ENCODE measurements at regions not wholly inside any gene's neighbourhood (a gene's known extent, or its start where the extent isn't known, plus 50 kb on each side); places are given as distances from the start of the nearest gene placed in this dataset.

DNA sequence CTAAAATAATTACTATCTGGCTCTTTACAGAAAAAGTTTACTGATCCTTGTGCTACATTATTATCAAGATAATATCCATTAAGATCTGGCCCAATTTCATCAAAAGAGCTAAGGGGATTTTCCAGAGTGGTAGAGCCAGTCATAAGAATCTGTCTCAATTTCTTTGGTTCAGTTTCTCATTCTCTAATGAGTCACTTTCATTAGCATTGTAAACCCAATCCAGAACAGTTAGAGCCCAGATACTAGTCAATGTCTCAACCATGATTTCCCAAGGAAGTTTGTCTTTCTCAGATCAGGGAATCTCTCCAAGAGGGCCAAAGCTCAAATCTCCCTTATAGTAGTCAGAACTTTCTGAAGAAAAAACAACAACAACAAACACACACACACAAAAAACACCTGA is 131.1 kb upstream of the PPP2R3A start (continued):
- TF ChIP-seq, protein P1, sequence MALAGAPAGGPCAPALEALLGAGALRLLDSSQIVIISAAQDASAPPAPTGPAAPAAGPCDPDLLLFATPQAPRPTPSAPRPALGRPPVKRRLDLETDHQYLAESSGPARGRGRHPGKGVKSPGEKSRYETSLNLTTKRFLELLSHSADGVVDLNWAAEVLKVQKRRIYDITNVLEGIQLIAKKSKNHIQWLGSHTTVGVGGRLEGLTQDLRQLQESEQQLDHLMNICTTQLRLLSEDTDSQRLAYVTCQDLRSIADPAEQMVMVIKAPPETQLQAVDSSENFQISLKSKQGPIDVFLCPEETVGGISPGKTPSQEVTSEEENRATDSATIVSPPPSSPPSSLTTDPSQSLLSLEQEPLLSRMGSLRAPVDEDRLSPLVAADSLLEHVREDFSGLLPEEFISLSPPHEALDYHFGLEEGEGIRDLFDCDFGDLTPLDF (CRISPR knock-in tag; IDR thresholded peaks at IDR 0.05): no peak
- TF ChIP-seq ZNF830 (CRISPR knock-in tag; IDR thresholded peaks at IDR 0.05) (no peak), TCF3 (CRISPR knock-in tag; IDR thresholded peaks at IDR 0.05) (no peak)
- TF ChIP-seq, protein P2, sequence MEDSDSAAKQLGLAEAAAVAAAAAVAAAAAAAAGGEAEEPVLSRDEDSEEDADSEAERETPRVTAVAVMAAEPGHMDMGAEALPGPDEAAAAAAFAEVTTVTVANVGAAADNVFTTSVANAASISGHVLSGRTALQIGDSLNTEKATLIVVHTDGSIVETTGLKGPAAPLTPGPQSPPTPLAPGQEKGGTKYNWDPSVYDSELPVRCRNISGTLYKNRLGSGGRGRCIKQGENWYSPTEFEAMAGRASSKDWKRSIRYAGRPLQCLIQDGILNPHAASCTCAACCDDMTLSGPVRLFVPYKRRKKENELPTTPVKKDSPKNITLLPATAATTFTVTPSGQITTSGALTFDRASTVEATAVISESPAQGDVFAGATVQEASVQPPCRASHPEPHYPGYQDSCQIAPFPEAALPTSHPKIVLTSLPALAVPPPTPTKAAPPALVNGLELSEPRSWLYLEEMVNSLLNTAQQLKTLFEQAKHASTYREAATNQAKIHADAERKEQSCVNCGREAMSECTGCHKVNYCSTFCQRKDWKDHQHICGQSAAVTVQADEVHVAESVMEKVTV (CRISPR knock-in tag; IDR thresholded peaks at IDR 0.05): no peak

DNA sequence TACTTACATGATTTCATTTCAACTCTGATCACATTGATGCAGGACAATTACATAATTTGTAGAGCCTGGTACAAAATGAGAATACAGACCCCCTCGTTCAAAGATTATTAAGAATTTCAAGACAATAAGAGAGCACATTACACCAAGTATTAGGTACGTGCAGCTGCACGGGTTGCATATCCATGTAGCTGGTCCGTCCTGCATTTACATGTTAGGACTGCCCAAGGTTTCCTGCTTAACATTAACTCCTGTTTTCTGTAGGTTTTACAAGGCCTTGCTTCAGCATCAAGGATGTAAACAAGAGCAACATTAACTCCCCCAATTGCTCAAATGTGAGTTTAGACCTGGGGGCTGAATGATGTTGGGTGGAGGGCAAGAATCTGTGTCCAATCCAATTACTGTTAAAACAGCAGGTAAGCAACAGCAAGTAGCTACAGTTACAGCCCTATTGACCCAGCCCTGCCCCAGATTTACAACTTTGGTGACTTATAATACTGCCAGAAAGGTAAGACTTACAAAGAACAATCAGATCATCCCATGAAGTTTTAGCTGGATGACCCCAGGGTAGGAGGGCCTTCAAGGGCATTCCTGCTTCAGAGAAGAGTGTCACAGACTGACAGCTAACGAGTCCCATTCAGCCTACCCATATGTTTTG is 127.4 kb upstream of the PPP2R3A start:
- no peak overlapping the region for H2AFZ ChIP-seq (ENCODE audit: low read depth, low read length)
- no peaks in the 10 kb centered on the region for H3K9me1 ChIP-seq (ENCODE audit: control insufficient read depth, insufficient read depth, low read length)
- H3K9me3 ChIP-seq (replicated peaks; ENCODE audit: control insufficient read depth, insufficient read depth, low read depth, low read length): no peaks in the 10 kb centered on the region
- ChIA-PET POLR2A (interaction anchor here (0.5 kb wide), 2 partner anchors 109 to 233 kb away, joined by 3 read pairs; no protein-coding TSS in a partner anchor), CTCF (ENCODE audit: low intra/inter-chr PET ratio) (no interaction called here)
- BruUV-seq (replicated peaks): no TSS peak
- 0% methylated on average over 5 of the region's 5 CpGs for WGBS (ENCODE audit: insufficient coverage, low coverage, missing lambda C conversion rate)
- H3K79me2 ChIP-seq (ENCODE audit: control insufficient read depth, insufficient read depth, low read length): no peaks in the 10 kb centered on the region
- DNase-seq (ENCODE audit: extremely low read depth in 1 of 4, low spot score in 3 of 4): no peak
- no peak overlapping the region for H3K27ac ChIP-seq (ENCODE audit: extremely low read depth, low read depth, low read length)
- no peak overlapping the region for H3K4me2 ChIP-seq (ENCODE audit: insufficient read depth, low read length)
- H3K27me3 ChIP-seq (ENCODE audit: control insufficient read depth in 2 of 2, insufficient read depth in 2 of 2, low read length in 2 of 2): no peaks in the 10 kb centered on the region
- H3K36me3 ChIP-seq (ENCODE audit: control insufficient read depth, insufficient read depth, low read length): no peaks in the 10 kb centered on the region
- no peaks in the 10 kb centered on the region for H3K4me1 ChIP-seq (replicated peaks in 1 of 2; ENCODE audit: control insufficient read depth in 2 of 2, insufficient read depth in 2 of 2, low read length in 2 of 2)
- ATAC-seq: no peak
- in situ Hi-C loops (cut with MboI) (no loop called here), intact Hi-C loops (cut with micrococcal nuclease) (no loop called here)
- no peak overlapping the region for H3K9ac ChIP-seq (ENCODE audit: insufficient read depth in 1 of 2, low read depth in 2 of 2, low read length in 2 of 2)
- no peaks in the 10 kb centered on the region for H4K20me1 ChIP-seq (replicated peaks; ENCODE audit: control insufficient read depth, insufficient read depth, low read length)
- H3K4me3 ChIP-seq: no peak overlapping the region
- FAIRE-seq: no peak
- TF ChIP-seq SMAD2 (IDR thresholded peaks at IDR 0.05; ENCODE audit: low read depth, low read length) (no peak), RHOXF2B (CRISPR knock-in tag; conservative IDR thresholded peaks at IDR 0.05) (no peak), BHLHE40 (IDR thresholded peaks at IDR 0.05; ENCODE audit: low read length) (no peak), NCOA6 (IDR thresholded peaks at IDR 0.05) (no peak), GTF2F1 (IDR thresholded peaks at IDR 0.05; ENCODE audit: low read depth, low read length) (no peak), ZNF586 (CRISPR knock-in tag; conservative IDR thresholded peaks at IDR 0.05) (no peak), KAT2B (IDR thresholded peaks at IDR 0.05; ENCODE audit: low read depth, low read length) (no peak), KAT8 (IDR thresholded peaks at IDR 0.05; ENCODE audit: low read depth) (no peak), FIP1L1 (IDR thresholded peaks at IDR 0.05; ENCODE audit: low read depth, low read length, poor library complexity, severe bottlenecking) (no peak), XRCC5 (IDR thresholded peaks at IDR 0.05; ENCODE audit: low read depth, low read length) (no peak)
- TF ChIP-seq, protein P3, sequence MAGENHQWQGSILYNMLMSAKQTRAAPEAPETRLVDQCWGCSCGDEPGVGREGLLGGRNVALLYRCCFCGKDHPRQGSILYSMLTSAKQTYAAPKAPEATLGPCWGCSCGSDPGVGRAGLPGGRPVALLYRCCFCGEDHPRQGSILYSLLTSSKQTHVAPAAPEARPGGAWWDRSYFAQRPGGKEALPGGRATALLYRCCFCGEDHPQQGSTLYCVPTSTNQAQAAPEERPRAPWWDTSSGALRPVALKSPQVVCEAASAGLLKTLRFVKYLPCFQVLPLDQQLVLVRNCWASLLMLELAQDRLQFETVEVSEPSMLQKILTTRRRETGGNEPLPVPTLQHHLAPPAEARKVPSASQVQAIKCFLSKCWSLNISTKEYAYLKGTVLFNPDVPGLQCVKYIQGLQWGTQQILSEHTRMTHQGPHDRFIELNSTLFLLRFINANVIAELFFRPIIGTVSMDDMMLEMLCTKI (IDR thresholded peaks at IDR 0.05; ENCODE audit: partially characterized antibody): no peak
- TF ChIP-seq, protein P4, sequence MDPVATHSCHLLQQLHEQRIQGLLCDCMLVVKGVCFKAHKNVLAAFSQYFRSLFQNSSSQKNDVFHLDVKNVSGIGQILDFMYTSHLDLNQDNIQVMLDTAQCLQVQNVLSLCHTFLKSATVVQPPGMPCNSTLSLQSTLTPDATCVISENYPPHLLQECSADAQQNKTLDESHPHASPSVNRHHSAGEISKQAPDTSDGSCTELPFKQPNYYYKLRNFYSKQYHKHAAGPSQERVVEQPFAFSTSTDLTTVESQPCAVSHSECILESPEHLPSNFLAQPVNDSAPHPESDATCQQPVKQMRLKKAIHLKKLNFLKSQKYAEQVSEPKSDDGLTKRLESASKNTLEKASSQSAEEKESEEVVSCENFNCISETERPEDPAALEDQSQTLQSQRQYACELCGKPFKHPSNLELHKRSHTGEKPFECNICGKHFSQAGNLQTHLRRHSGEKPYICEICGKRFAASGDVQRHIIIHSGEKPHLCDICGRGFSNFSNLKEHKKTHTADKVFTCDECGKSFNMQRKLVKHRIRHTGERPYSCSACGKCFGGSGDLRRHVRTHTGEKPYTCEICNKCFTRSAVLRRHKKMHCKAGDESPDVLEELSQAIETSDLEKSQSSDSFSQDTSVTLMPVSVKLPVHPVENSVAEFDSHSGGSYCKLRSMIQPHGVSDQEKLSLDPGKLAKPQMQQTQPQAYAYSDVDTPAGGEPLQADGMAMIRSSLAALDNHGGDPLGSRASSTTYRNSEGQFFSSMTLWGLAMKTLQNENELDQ (CRISPR knock-in tag; IDR thresholded peaks at IDR 0.05; ENCODE audit: borderline replicate concordance): no peak

All from K562 (cell line).